22Rv1 (cell line): ENCODE measurements at regions not wholly inside any gene's neighbourhood (a gene's known extent, or its start where the extent isn't known, plus 50 kb on each side); places are given as distances from the start of the nearest gene placed in this dataset.

Experiments
- ZFX ChIP-seq: fragments of 450-650 bp; IDR thresholded peaks from 2 replicates; pipeline ENCODE4 v1.6.1; 2017; ENCODE audit warnings: antibody characterized with exemption, borderline replicate concordance
- TF ChIP-seq, protein P1 (sequence below): fragments of 450-650 bp; IDR thresholded peaks from 2 replicates; pipeline ENCODE4 v1.5.1; 2017; ENCODE audit warnings: mild to moderate bottlenecking

DNA sequence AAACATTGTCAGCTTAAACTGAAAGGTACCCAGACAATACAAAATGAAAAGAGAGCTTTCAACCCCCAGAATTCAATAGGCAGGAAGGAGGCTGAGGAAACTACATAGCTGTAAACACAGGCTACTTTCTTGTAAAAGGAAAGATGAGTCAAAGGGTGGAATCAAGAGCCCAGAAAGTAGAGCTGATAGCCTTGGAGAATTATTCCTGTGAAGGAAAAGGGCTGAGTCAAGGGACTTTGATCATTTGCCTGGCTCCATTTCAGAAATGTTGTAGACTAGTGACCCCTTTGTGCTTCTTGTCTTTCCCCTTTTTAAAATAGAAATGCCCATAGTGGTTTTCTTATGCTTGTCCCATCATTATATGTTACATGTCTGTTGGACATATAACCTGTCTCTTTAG lies 597.6 kb downstream of the ADGRL2 start:
- TF ChIP-seq, protein P1, sequence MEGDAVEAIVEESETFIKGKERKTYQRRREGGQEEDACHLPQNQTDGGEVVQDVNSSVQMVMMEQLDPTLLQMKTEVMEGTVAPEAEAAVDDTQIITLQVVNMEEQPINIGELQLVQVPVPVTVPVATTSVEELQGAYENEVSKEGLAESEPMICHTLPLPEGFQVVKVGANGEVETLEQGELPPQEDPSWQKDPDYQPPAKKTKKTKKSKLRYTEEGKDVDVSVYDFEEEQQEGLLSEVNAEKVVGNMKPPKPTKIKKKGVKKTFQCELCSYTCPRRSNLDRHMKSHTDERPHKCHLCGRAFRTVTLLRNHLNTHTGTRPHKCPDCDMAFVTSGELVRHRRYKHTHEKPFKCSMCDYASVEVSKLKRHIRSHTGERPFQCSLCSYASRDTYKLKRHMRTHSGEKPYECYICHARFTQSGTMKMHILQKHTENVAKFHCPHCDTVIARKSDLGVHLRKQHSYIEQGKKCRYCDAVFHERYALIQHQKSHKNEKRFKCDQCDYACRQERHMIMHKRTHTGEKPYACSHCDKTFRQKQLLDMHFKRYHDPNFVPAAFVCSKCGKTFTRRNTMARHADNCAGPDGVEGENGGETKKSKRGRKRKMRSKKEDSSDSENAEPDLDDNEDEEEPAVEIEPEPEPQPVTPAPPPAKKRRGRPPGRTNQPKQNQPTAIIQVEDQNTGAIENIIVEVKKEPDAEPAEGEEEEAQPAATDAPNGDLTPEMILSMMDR, result no peak
- no peak for TF ChIP-seq ZFX
